ENCODE measurements at regions not wholly inside any gene's neighbourhood (a gene's known extent, or its start where the extent isn't known, plus 50 kb on each side); places are given as distances from the start of the nearest gene placed in this dataset.
"Not testable (repeated sequence)": the region's sequence is repeated elsewhere in the genome, so short reads cannot be mapped to it uniquely, and the experiment has no call there.

GRCh38 chr3:35422836-35423601, 216.3 kb upstream of the ARPP21 start:
- no peaks in the 10 kb centered on the region for H3K4me1 Mint-ChIP-seq (ENCODE audit: low read depth)
- no peaks in the 10 kb centered on the region for H3K9me3 Mint-ChIP-seq (ENCODE audit: low read depth)
- H3K4me3 Mint-ChIP-seq, result no peak overlapping the region
- H3K36me3 Mint-ChIP-seq, result no peaks in the 10 kb centered on the region
- H3K27me3 Mint-ChIP-seq, result no peaks in the 10 kb centered on the region
- no peak overlapping the region for H3K27ac Mint-ChIP-seq

DNA sequence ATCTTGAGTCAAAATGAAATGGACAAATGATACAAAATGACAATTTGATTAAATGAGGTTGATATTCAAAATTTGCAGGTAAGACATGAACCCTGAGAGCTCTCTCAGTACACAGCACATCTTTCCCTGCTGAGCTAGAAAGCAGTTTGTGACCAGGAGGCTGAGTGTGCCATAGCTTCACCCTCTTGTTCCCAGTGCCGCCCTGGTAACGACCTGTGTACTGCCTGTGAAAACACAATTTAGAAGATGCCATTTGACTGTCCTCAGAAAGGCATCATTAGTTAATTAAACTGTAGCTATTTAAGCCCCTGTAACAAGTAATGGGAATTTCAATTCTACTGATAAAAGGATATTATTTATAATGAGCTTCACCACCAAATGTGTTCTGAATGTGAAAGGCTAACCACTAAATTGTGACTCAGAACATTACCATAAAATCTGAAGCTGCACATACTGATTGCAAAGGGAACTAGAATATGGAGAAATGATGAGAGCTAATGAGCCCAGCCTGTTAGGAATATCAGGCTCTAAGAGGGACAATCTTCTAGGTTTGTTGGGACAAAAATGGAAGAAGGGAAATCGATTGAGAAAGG, 212.9 kb upstream of the ARPP21 start:
- H3K4me1 Mint-ChIP-seq (ENCODE audit: low read depth), result no peaks in the 10 kb centered on the region
- no peaks in the 10 kb centered on the region for H3K36me3 Mint-ChIP-seq
- no peaks in the 10 kb centered on the region for H3K27me3 Mint-ChIP-seq
- no peak overlapping the region for H3K4me3 Mint-ChIP-seq
- no peak overlapping the region for H3K27ac Mint-ChIP-seq
- H3K9me3 Mint-ChIP-seq (ENCODE audit: low read depth), result no peaks in the 10 kb centered on the region

DNA sequence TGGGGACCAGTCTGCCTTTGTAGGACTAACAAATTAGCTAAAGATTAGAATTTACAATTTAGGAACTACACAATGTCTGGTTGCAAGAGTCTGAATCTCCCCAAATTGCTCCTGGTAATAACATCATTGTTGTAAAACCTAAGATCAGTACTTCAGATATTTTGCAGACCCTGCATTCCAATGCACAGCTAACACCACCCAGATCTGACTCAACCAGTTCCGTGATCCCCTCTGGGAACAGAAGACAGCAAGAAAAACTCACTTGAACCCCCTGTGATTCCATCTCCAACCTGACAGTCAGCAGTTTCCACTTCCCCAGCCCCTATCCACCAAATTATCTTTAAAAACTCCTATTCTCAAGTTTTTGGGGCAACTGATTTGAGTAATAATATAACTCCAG, 201.9 kb upstream of the ARPP21 start:
- no peaks in the 10 kb centered on the region for H3K36me3 Mint-ChIP-seq
- H3K4me1 Mint-ChIP-seq (ENCODE audit: low read depth), result no peaks in the 10 kb centered on the region
- no peak overlapping the region for H3K4me3 Mint-ChIP-seq
- no peak overlapping the region for H3K27ac Mint-ChIP-seq
- H3K9me3 Mint-ChIP-seq (ENCODE audit: low read depth), result no peaks in the 10 kb centered on the region
- H3K27me3 Mint-ChIP-seq, result no peaks in the 10 kb centered on the region

- Mint-ChIP-seq H3K27me3 (no peaks in the 10 kb centered on the region), H3K36me3 (no peaks in the 10 kb centered on the region), H3K9me3 (ENCODE audit: low read depth) (no peaks in the 10 kb centered on the region), H3K4me3 (no peak overlapping the region), H3K4me1 (ENCODE audit: low read depth) (no peaks in the 10 kb centered on the region), H3K27ac (no peak overlapping the region)
Measured at GRCh38 chr3:35438101-35438500, 201.2 kb upstream of the ARPP21 start.

DNA sequence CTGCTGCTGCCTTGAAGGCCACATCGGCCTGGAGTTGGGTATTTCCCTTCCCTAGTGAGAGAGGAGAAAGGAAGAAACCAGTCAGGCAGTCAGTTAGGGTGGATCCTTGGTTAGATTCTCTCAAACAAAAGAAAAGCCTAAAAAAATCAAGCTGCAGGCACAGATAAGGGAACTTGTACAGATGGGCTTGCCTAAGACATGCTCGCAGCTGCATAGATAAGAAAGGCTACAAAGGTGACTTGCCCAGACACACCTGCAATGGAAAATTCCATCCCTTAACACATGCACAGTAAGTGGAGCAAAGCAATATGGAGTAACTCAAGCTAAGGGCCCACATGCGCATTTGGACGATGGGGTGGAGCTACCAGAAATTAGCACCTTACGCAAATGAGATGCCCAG, 199.7 kb upstream of the ARPP21 start:
- Mint-ChIP-seq H3K27me3 (no peaks in the 10 kb centered on the region), H3K4me1 (ENCODE audit: low read depth) (no peaks in the 10 kb centered on the region), H3K27ac (no peak overlapping the region), H3K36me3 (no peaks in the 10 kb centered on the region), H3K4me3 (no peak overlapping the region), H3K9me3 (ENCODE audit: low read depth) (no peaks in the 10 kb centered on the region)

DNA sequence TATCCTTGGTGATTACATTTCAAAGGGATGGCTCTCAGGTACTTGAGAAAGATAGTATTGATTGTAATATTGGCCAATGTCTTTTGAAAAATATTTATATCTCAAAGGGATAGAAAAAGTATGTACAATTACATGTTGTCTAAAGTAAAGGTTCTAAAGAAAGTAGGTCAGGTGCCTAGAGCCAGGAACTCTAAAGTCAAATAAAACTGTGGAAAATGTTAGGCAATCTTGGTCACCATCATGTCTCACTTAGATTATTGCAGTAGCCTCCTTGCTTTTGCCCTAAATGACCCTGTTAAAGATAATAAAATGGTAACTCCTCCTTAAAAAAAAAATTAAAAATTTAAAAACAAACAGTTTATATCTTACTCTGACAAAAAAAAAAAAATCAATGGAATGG, 198.5 kb upstream of the ARPP21 start:
- H3K9me3 Mint-ChIP-seq (ENCODE audit: low read depth), result no peaks in the 10 kb centered on the region
- no peak overlapping the region for H3K4me3 Mint-ChIP-seq
- H3K27me3 Mint-ChIP-seq, result no peaks in the 10 kb centered on the region

GRCh38 chr3:35446896-35447295, 192.4 kb upstream of the ARPP21 start:
- H3K9me3 Mint-ChIP-seq (ENCODE audit: low read depth), result peaks cover 3% of the 10 kb centered on the region
- H3K27me3 Mint-ChIP-seq, result no peaks in the 10 kb centered on the region
- no peak overlapping the region for H3K27ac Mint-ChIP-seq
- H3K4me3 Mint-ChIP-seq, result no peak overlapping the region
- H3K36me3 Mint-ChIP-seq, result no peaks in the 10 kb centered on the region
- no peaks in the 10 kb centered on the region for H3K4me1 Mint-ChIP-seq (ENCODE audit: low read depth)

More for the DNA sequence above, 198.5 kb upstream of the ARPP21 start:
- H3K4me1 Mint-ChIP-seq (ENCODE audit: low read depth), result no peaks in the 10 kb centered on the region
- no peaks in the 10 kb centered on the region for H3K36me3 Mint-ChIP-seq
- no peak overlapping the region for H3K27ac Mint-ChIP-seq

- no peaks in the 10 kb centered on the region for H3K27me3 Mint-ChIP-seq
- no peak overlapping the region for H3K4me3 Mint-ChIP-seq
- H3K9me3 Mint-ChIP-seq (ENCODE audit: low read depth), result peaks cover 3% of the 10 kb centered on the region
- H3K4me1 Mint-ChIP-seq (ENCODE audit: low read depth), result no peaks in the 10 kb centered on the region
- no peaks in the 10 kb centered on the region for H3K36me3 Mint-ChIP-seq
- no peak overlapping the region for H3K27ac Mint-ChIP-seq
Measured at GRCh38 chr3:35448121-35448520, 191.2 kb upstream of the ARPP21 start.

GRCh38 chr3:35448681-35449080, 190.6 kb upstream of the ARPP21 start:
- no peaks in the 10 kb centered on the region for H3K27me3 Mint-ChIP-seq
- H3K27ac Mint-ChIP-seq, result no peak overlapping the region
- H3K9me3 Mint-ChIP-seq (ENCODE audit: low read depth), result peaks cover 3% of the 10 kb centered on the region
- H3K4me3 Mint-ChIP-seq, result no peak overlapping the region
- H3K4me1 Mint-ChIP-seq (ENCODE audit: low read depth), result no peaks in the 10 kb centered on the region
- no peaks in the 10 kb centered on the region for H3K36me3 Mint-ChIP-seq

- H3K4me1 Mint-ChIP-seq (ENCODE audit: low read depth); H3K36me3 Mint-ChIP-seq; H3K9me3 Mint-ChIP-seq (ENCODE audit: low read depth); H3K27ac Mint-ChIP-seq; H3K4me3 Mint-ChIP-seq; H3K27me3 Mint-ChIP-seq: not testable (repeated sequence)
Measured at GRCh38 chr3:35454819-35455218, 184.5 kb upstream of the ARPP21 start.

- H3K4me1 Mint-ChIP-seq (ENCODE audit: low read depth), result no peaks in the 10 kb centered on the region
- H3K36me3 Mint-ChIP-seq, result no peaks in the 10 kb centered on the region
- no peaks in the 10 kb centered on the region for H3K27me3 Mint-ChIP-seq
- H3K4me3 Mint-ChIP-seq, result no peak overlapping the region
- peaks cover 10% of the 10 kb centered on the region for H3K9me3 Mint-ChIP-seq (ENCODE audit: low read depth)
- H3K27ac Mint-ChIP-seq, result no peak overlapping the region
Measured at GRCh38 chr3:35473956-35474355, 165.4 kb upstream of the ARPP21 start.

GRCh38 chr3:35482566-35482965, 156.8 kb upstream of the ARPP21 start:
- not testable (repeated sequence) for H3K27ac Mint-ChIP-seq; H3K9me3 Mint-ChIP-seq (ENCODE audit: low read depth); H3K4me3 Mint-ChIP-seq; H3K27me3 Mint-ChIP-seq; H3K4me1 Mint-ChIP-seq (ENCODE audit: low read depth); H3K36me3 Mint-ChIP-seq

GRCh38 chr3:35483131-35483530, 156.2 kb upstream of the ARPP21 start:
- H3K27ac Mint-ChIP-seq, result no peak overlapping the region
- no peaks in the 10 kb centered on the region for H3K9me3 Mint-ChIP-seq (ENCODE audit: low read depth)
- no peak overlapping the region for H3K4me3 Mint-ChIP-seq
- no peaks in the 10 kb centered on the region for H3K4me1 Mint-ChIP-seq (ENCODE audit: low read depth)
- no peaks in the 10 kb centered on the region for H3K36me3 Mint-ChIP-seq
- H3K27me3 Mint-ChIP-seq, result no peaks in the 10 kb centered on the region

- no peaks in the 10 kb centered on the region for H3K4me1 Mint-ChIP-seq (ENCODE audit: low read depth)
- no peaks in the 10 kb centered on the region for H3K9me3 Mint-ChIP-seq (ENCODE audit: low read depth)
- no peak overlapping the region for H3K4me3 Mint-ChIP-seq
- no peaks in the 10 kb centered on the region for H3K27me3 Mint-ChIP-seq
- no peak overlapping the region for H3K27ac Mint-ChIP-seq
- H3K36me3 Mint-ChIP-seq, result no peaks in the 10 kb centered on the region
Measured at GRCh38 chr3:35484929-35485530, 154.3 kb upstream of the ARPP21 start.

- no peaks in the 10 kb centered on the region for H3K4me1 Mint-ChIP-seq (ENCODE audit: low read depth)
- H3K4me3 Mint-ChIP-seq, result no peak overlapping the region
- no peak overlapping the region for H3K27ac Mint-ChIP-seq
- no peaks in the 10 kb centered on the region for H3K9me3 Mint-ChIP-seq (ENCODE audit: low read depth)
- no peaks in the 10 kb centered on the region for H3K27me3 Mint-ChIP-seq
- H3K36me3 Mint-ChIP-seq, result no peaks in the 10 kb centered on the region
Measured at GRCh38 chr3:35486295-35486694, 153.0 kb upstream of the ARPP21 start.

DNA sequence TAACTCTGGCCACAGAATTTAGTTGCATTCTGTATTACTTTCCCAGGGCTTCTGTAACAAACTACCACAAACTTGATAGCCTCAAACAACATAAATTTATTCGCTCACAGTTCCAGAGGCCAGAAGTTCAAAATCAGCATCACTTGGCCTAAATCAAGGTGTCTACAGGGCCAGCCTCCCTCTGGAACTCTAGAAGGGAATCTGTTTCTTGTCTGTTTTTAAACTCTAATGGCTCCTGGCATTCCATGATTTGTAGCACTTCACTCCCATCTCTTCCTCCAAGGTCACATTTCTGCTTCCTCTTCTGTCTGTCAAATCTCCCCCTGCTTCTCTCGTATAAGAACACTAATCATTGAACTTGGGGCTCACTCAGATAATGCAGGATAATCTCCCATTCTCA, 151.9 kb upstream of the ARPP21 start:
- no peaks in the 10 kb centered on the region for H3K4me1 Mint-ChIP-seq (ENCODE audit: low read depth)
- H3K27ac Mint-ChIP-seq, result no peak overlapping the region
- H3K27me3 Mint-ChIP-seq, result no peaks in the 10 kb centered on the region
- no peaks in the 10 kb centered on the region for H3K36me3 Mint-ChIP-seq
- no peak overlapping the region for H3K4me3 Mint-ChIP-seq
- no peaks in the 10 kb centered on the region for H3K9me3 Mint-ChIP-seq (ENCODE audit: low read depth)

All from activated naive CD8-positive, alpha-beta T cell (primary cell).